ENCODE measurements at regions not wholly inside any gene's neighbourhood (a gene's known extent, or its start where the extent isn't known, plus 50 kb on each side); places are given as distances from the start of the nearest gene placed in this dataset.

- Histone ChIP-seq H3K27me3 (ENCODE audit: insufficient read depth in 3 of 3, low read length in 2 of 3) (peaks cover 0 to 2% (median 0%) of the 10 kb centered on the region in 3 donors), H3K4me1 (no peaks in the 10 kb centered on the region), H3K9me3 (no peaks in the 10 kb centered on the region), H3K27ac (no peak overlapping the region), H3K36me3 (ENCODE audit: insufficient read depth in 1 of 2, low read depth in 1 of 2) (no peaks in the 10 kb centered on the region), H3K4me3 (no peak overlapping the region)
- TF ChIP-seq, protein P1, sequence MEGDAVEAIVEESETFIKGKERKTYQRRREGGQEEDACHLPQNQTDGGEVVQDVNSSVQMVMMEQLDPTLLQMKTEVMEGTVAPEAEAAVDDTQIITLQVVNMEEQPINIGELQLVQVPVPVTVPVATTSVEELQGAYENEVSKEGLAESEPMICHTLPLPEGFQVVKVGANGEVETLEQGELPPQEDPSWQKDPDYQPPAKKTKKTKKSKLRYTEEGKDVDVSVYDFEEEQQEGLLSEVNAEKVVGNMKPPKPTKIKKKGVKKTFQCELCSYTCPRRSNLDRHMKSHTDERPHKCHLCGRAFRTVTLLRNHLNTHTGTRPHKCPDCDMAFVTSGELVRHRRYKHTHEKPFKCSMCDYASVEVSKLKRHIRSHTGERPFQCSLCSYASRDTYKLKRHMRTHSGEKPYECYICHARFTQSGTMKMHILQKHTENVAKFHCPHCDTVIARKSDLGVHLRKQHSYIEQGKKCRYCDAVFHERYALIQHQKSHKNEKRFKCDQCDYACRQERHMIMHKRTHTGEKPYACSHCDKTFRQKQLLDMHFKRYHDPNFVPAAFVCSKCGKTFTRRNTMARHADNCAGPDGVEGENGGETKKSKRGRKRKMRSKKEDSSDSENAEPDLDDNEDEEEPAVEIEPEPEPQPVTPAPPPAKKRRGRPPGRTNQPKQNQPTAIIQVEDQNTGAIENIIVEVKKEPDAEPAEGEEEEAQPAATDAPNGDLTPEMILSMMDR (IDR thresholded peaks at IDR 0.05): no peak
- intact Hi-C loops (cut with DNase I): loop anchor here in 1 of 2 donors (10.0 kb wide), 1 partner anchor 512 kb away; no protein-coding TSS in a partner anchor
- 68 to 79% (median 73%) methylated on average over 3 of the region's 3 CpGs for WGBS, 3 donors
- DNase-seq: no peak
- ATAC-seq: no peak
Observed at GRCh38 chr12:115176741-115177400, 492.9 kb upstream of the TBX3 start.

- no peak overlapping the region for H3K4me3 ChIP-seq
- no peaks in the 10 kb centered on the region for H3K27me3 ChIP-seq (ENCODE audit: insufficient read depth in 3 of 3, low read length in 2 of 3)
- no peaks in the 10 kb centered on the region for H3K9me3 ChIP-seq
- intact Hi-C loops (cut with DNase I): loop anchor here in 1 of 2 donors (10.0 kb wide), 1 partner anchor 510 kb away; no protein-coding TSS in a partner anchor
- DNase-seq (no peak), ATAC-seq (no peak)
- H3K4me1 ChIP-seq: no peaks in the 10 kb centered on the region
- no peak overlapping the region for H3K27ac ChIP-seq
- WGBS, 3 donors: 52 to 69% (median 60%) methylated on average over 12 of the region's 12 CpGs
- no peaks in the 10 kb centered on the region for H3K36me3 ChIP-seq (ENCODE audit: insufficient read depth in 1 of 2, low read depth in 1 of 2)
- TF ChIP-seq, protein P1 (IDR thresholded peaks at IDR 0.05): no peak
Observed at GRCh38 chr12:115174920-115175319, 490.9 kb upstream of the TBX3 start.

- intact Hi-C loops (cut with DNase I): loop anchor here in 1 of 2 donors (10.0 kb wide), 1 partner anchor 508 kb away; no protein-coding TSS in a partner anchor
Observed at GRCh38 chr12:115172521-115172920, 488.5 kb upstream of the TBX3 start.

GRCh38 chr12:115169981-115170380, 486.0 kb upstream of the TBX3 start:
- DNase-seq (no peak), ATAC-seq (no peak)
- Histone ChIP-seq H3K9me3 (peaks cover 4% of the 10 kb centered on the region), H3K27ac (no peak overlapping the region), H3K36me3 (ENCODE audit: insufficient read depth in 1 of 2, low read depth in 1 of 2) (no peaks in the 10 kb centered on the region), H3K4me1 (no peaks in the 10 kb centered on the region), H3K27me3 (ENCODE audit: insufficient read depth in 3 of 3, low read length in 2 of 3) (no peaks in the 10 kb centered on the region), H3K4me3 (no peak overlapping the region)
- 76 to 83% (median 76%) methylated on average over 2 of the region's 2 CpGs for WGBS, 3 donors
- intact Hi-C loops (cut with DNase I): loop anchor here in 1 of 2 donors (10.0 kb wide), 1 partner anchor 505 kb away; no protein-coding TSS in a partner anchor
- TF ChIP-seq, protein P1 (IDR thresholded peaks at IDR 0.05): no peak

More at GRCh38 chr12:115172521-115172920, 488.5 kb upstream of the TBX3 start:
- Histone ChIP-seq H3K27me3 (ENCODE audit: insufficient read depth in 3 of 3, low read length in 2 of 3) (no peaks in the 10 kb centered on the region), H3K4me3 (no peak overlapping the region), H3K36me3 (ENCODE audit: insufficient read depth in 1 of 2, low read depth in 1 of 2) (no peaks in the 10 kb centered on the region), H3K4me1 (no peaks in the 10 kb centered on the region), H3K27ac (no peak overlapping the region), H3K9me3 (peaks cover 4% of the 10 kb centered on the region)
- TF ChIP-seq, protein P1 (IDR thresholded peaks at IDR 0.05): no peak
- 58 to 75% (median 59%) methylated on average over 5 of the region's 5 CpGs for WGBS, 3 donors
- DNase-seq (no peak), ATAC-seq (no peak)

Measured in psoas muscle (tissue), 7 donors.